Adrenal gland (tissue), 9 donors: ENCODE measurements at regions not wholly inside any gene's neighbourhood (a gene's known extent, or its start where the extent isn't known, plus 50 kb on each side); places are given as distances from the start of the nearest gene placed in this dataset.

Experiments used
- DNase-seq, 7 donors: peaks; one replicate each; pipeline ENCODE4 v3.0.0-alpha.2; 2019 to 2020
- H3K27ac ChIP-seq, 5 donors: fragments of 200-600 bp; sonication (generic) in 4 of 5; 1 replicate in 3 of 5; 2 replicates in 2 of 5; pipeline versions ENCODE4 v1.5.1 to v1.8.0; 2016 to 2020; ENCODE audit warnings: mild to moderate bottlenecking in 1 of 5
- H3K27me3 ChIP-seq: fragments of 200-600 bp; 2 replicates; pipeline ENCODE4 v1.8.0; 2021
- H3K36me3 ChIP-seq, 2 donors: fragments of 200-600 bp; replicated peaks in 1 of 2; 1 replicate in 1 of 2; 2 replicates in 1 of 2; pipeline versions ENCODE4 v1.5.1 to v1.8.0; 2018 to 2022
- H3K4me1 ChIP-seq, 2 donors: fragments of 200-600 bp; replicated peaks in 1 of 2; 1 replicate in 1 of 2; 2 replicates in 1 of 2; pipeline versions ENCODE4 v1.5.1 to v1.8.0; 2018 to 2021
- H3K4me3 ChIP-seq, 4 donors: fragments of 200-600 bp; sonication (generic) in 3 of 4; one replicate each; pipeline ENCODE4 v1.5.1; 2016 to 2018
- H3K9me3 ChIP-seq, 3 donors: fragments of 200-600 bp; sonication (generic) in 1 of 3; replicated peaks in 1 of 3; 1 replicate in 2 of 3; 2 replicates in 1 of 3; pipeline versions ENCODE4 v1.5.1 to v1.8.0; 2016 to 2021
- CTCF ChIP-seq, 6 experiments: fragments of 450-650 bp in 4 of 6; fragments of 200-600 bp in 2 of 6; sonication (generic) in 1 of 6; IDR thresholded peaks; 1 replicate in 5 of 6; 2 replicates in 1 of 6; pipeline versions ENCODE4 v1.5.1 to v1.8.0; 2016 to 2021; ENCODE audit warnings: antibody characterized with exemption in 6 of 6, mild to moderate bottlenecking in 2 of 6, moderate library complexity in 1 of 6
- POLR2A ChIP-seq, 2 donors: fragments of 450-650 bp; IDR thresholded peaks; one replicate each; pipeline ENCODE4 v1.6.1; 2017; ENCODE audit warnings: antibody characterized with exemption in 2 of 2, mild to moderate bottlenecking in 2 of 2, moderate library complexity in 1 of 2
- WGBS, 4 donors: extraction: QIAGEN DNeasy Blood & Tissue Kit in 2 of 4; methylation state at CpG; one replicate each; pipeline versions ENCODE4 v1.1.5 to v1.1.7; 2013 to 2017; 5-methylcytosine and 5-hydroxymethylcytosine counted together
- intact Hi-C, 2 donors: fragments of 100-400 bp; cut with DNase I; formaldehyde crosslinking; loops; one replicate each; pipeline versions ENCODE4 v1.14.1 to v1.15.0; 2022 to 2023
- donor health status: healthy with polysubstance abuse.
- donor health status: Bipolar disorder and iron deficiency.
- donor health status: DM: yes; HTN: yes; CAD: no.
- donor health status: DM: no; HTN: no; CAD: no.
- donor health status: DM: no; HTN: no; CAD: no.

GRCh38 chr13:24002206-24002815, 105.0 kb upstream of the C1QTNF9B start:
- TF ChIP-seq POLR2A (IDR thresholded peaks at IDR 0.05) (no peak), CTCF (IDR thresholded peaks at IDR 0.05) (no peak)
- 78 to 91% (median 86%) methylated on average over 11 to 16 of the region's 16 CpGs for WGBS, 4 donors
- no peak overlapping the region for H3K27ac ChIP-seq

GRCh38 chr13:24004142-24004899, 107.0 kb upstream of the C1QTNF9B start:
- no peak for TF ChIP-seq CTCF (IDR thresholded peaks at IDR 0.05)
- WGBS, 4 donors, result 78 to 85% (median 83%) methylated on average over 12 of the region's 12 CpGs
- Histone ChIP-seq H3K27me3 (no peaks in the 10 kb centered on the region), H3K4me1 (no peaks in the 10 kb centered on the region), H3K27ac (no peak overlapping the region), H3K36me3 (no peaks in the 10 kb centered on the region), H3K9me3 (no peaks in the 10 kb centered on the region), H3K4me3 (no peak overlapping the region)
- DNase-seq, result no peak
- intact Hi-C loops, result no loop called here

More at GRCh38 chr13:24002206-24002815, 105.0 kb upstream of the C1QTNF9B start:
- Histone ChIP-seq H3K4me3 (no peak overlapping the region), H3K36me3 (no peaks in the 10 kb centered on the region), H3K27me3 (no peaks in the 10 kb centered on the region), H3K9me3 (no peaks in the 10 kb centered on the region), H3K4me1 (no peaks in the 10 kb centered on the region)
- DNase-seq, result no peak
- intact Hi-C loops, result no loop called here

GRCh38 chr13:24004971-24005370, 107.7 kb upstream of the C1QTNF9B start:
- Histone ChIP-seq H3K27ac (no peak overlapping the region), H3K4me3 (no peak overlapping the region), H3K27me3 (no peaks in the 10 kb centered on the region), H3K4me1 (no peaks in the 10 kb centered on the region), H3K9me3 (no peaks in the 10 kb centered on the region), H3K36me3 (no peaks in the 10 kb centered on the region)
- intact Hi-C loops, result no loop called here
- no peak for TF ChIP-seq CTCF (IDR thresholded peaks at IDR 0.05)
- no peak for TF ChIP-seq POLR2A (IDR thresholded peaks at IDR 0.05)
- DNase-seq, result no peak
- WGBS, 4 donors, result 71 to 80% (median 77%) methylated on average over 3 of the region's 3 CpGs

- Histone ChIP-seq H3K4me1 (no peaks in the 10 kb centered on the region), H3K27me3 (no peaks in the 10 kb centered on the region)
- intact Hi-C loops, result no loop called here
These were observed 108.5 kb upstream of the C1QTNF9B start for GRCh38 chr13:24005755-24006281.

More at GRCh38 chr13:24005755-24006281, 108.5 kb upstream of the C1QTNF9B start:
- TF ChIP-seq POLR2A (IDR thresholded peaks at IDR 0.05) (no peak), CTCF (IDR thresholded peaks at IDR 0.05) (no peak)
- Histone ChIP-seq H3K36me3 (no peaks in the 10 kb centered on the region), H3K27ac (no peak overlapping the region), H3K4me3 (no peak overlapping the region), H3K9me3 (no peaks in the 10 kb centered on the region)
- no peak for DNase-seq
- 47 to 60% (median 57%) methylated on average over 4 of the region's 4 CpGs for WGBS, 4 donors
